ENCODE measurements at regions not wholly inside any gene's neighbourhood (a gene's known extent, or its start where the extent isn't known, plus 50 kb on each side); places are given as distances from the start of the nearest gene placed in this dataset.

DNA sequence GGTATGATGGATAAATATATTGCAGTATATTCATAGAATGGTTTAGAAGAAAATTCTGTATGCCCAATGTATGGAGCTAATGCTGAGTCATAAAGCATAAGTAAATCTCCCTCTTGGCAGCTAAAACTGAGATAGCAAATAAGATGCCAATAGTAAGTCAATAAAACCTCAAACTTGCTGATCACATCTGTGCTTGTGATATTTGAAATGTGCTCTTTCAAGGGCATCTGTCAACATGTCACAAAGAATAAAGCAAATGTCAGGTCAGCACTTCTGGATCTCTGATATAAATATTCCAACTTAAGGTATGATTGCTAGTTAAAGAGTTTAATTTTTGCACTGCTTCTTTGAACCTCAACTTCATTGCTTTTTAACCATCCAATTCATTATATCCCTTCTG is 262.3 kb upstream of the EMCN start:
- TF ChIP-seq, protein P1, sequence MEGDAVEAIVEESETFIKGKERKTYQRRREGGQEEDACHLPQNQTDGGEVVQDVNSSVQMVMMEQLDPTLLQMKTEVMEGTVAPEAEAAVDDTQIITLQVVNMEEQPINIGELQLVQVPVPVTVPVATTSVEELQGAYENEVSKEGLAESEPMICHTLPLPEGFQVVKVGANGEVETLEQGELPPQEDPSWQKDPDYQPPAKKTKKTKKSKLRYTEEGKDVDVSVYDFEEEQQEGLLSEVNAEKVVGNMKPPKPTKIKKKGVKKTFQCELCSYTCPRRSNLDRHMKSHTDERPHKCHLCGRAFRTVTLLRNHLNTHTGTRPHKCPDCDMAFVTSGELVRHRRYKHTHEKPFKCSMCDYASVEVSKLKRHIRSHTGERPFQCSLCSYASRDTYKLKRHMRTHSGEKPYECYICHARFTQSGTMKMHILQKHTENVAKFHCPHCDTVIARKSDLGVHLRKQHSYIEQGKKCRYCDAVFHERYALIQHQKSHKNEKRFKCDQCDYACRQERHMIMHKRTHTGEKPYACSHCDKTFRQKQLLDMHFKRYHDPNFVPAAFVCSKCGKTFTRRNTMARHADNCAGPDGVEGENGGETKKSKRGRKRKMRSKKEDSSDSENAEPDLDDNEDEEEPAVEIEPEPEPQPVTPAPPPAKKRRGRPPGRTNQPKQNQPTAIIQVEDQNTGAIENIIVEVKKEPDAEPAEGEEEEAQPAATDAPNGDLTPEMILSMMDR (IDR thresholded peaks at IDR 0.05) = no peak
- no peak for TF ChIP-seq POLR2A (IDR thresholded peaks at IDR 0.05)

Data from right lobe of liver (tissue), 4 donors.